Middle frontal gyrus (tissue), 1 donor: ENCODE measurements at regions not wholly inside any gene's neighbourhood (a gene's known extent, or its start where the extent isn't known, plus 50 kb on each side); places are given as distances from the start of the nearest gene placed in this dataset.
"Not testable (repeated sequence)": the region's sequence is repeated elsewhere in the genome, so short reads cannot be mapped to it uniquely, and the experiment has no call there.

Source experiments
- DNase-seq: peaks from one replicate; pipeline ENCODE4 v3.0.0-alpha.2; 2015; ENCODE audit warnings: low spot score; ENCODE audit errors: extremely low spot score

- no peak for DNase-seq
Observed at GRCh38 chr17:63289931-63290330, 156.2 kb downstream of the CYB561 start.

GRCh38 chr17:63290351-63290750 lies 155.8 kb downstream of the CYB561 start:
- DNase-seq, result no peak

- DNase-seq, result no peak
Observed at GRCh38 chr17:63290784-63291183, 155.3 kb downstream of the CYB561 start.

GRCh38 chr17:63291258-63291657 lies 154.8 kb downstream of the CYB561 start:
- no peak for DNase-seq

- DNase-seq, result no peak
Observed at GRCh38 chr17:63292421-63292820, 153.7 kb downstream of the CYB561 start.

- no peak for DNase-seq
Observed at GRCh38 chr17:63293323-63294075, 152.6 kb downstream of the CYB561 start.

GRCh38 chr17:63294776-63295175 lies 151.3 kb downstream of the CYB561 start:
- no peak for DNase-seq

- no peak for DNase-seq
Observed at GRCh38 chr17:63295288-63295687, 150.8 kb downstream of the CYB561 start.

- DNase-seq, result no peak
Observed at GRCh38 chr17:63295839-63296590, 150.1 kb downstream of the CYB561 start.

- not testable (repeated sequence) for DNase-seq
Observed at GRCh38 chr17:63298916-63299315, 147.2 kb downstream of the CYB561 start.

GRCh38 chr17:63304704-63305261 lies 141.3 kb downstream of the CYB561 start:
- DNase-seq, result no peak

- no peak for DNase-seq
Observed at GRCh38 chr17:63305857-63306256, 140.2 kb downstream of the CYB561 start.

- DNase-seq, result no peak
Observed at GRCh38 chr17:63306855-63307254, 139.3 kb downstream of the CYB561 start.

- DNase-seq, result no peak
Observed at GRCh38 chr17:63308272-63308671, 137.8 kb downstream of the CYB561 start.

GRCh38 chr17:63309021-63309420 lies 137.1 kb downstream of the CYB561 start:
- DNase-seq, result no peak

GRCh38 chr17:63311416-63311937 lies 134.6 kb downstream of the CYB561 start:
- DNase-seq, result no peak

GRCh38 chr17:63314761-63315160 lies 131.3 kb downstream of the CYB561 start:
- DNase-seq, result no peak

GRCh38 chr17:63316100-63316499 lies 130.0 kb downstream of the CYB561 start:
- DNase-seq, result no peak

GRCh38 chr17:63317166-63317840 lies 128.8 kb downstream of the CYB561 start:
- DNase-seq, result no peak

GRCh38 chr17:63325808-63326207 lies 120.3 kb downstream of the CYB561 start:
- no peak for DNase-seq

GRCh38 chr17:63329876-63330275 lies 116.2 kb downstream of the CYB561 start:
- no peak for DNase-seq
